ENCODE measurements at regions not wholly inside any gene's neighbourhood (a gene's known extent, or its start where the extent isn't known, plus 50 kb on each side); places are given as distances from the start of the nearest gene placed in this dataset.

DNA sequence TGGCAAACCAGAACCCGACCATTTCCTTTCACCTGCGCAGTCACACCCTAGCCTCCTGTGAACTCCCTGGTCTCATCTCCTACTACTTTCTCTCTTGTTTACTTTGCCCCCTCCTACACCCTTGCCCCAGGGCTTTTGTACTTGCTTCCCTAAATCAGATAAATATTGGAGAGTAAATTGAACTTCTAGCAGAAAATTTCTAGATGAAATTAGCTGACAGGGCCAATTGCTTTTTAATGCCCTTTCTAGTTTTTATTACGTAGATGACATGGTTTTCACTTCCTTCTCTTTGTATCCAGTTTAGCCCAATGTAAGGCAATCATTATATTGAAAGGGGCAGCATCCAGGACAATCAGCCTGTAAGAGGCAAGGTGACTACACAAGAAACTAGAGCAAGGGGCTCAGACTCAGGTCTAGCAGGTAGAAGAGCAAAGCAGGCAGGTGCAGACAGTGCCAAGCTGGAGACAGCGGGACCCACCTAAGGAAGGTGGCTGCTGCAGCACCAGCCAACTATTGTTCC, 56.2 kb upstream of the TOPAZ1 start:
- no peaks in the 10 kb centered on the region; the same call in 2 of the 3 replicates for H3K9me3 ChIP-seq (replicated peaks; ENCODE audit: control insufficient read depth, insufficient read depth, low read length)
- no peak overlapping the region for H3K4me2 ChIP-seq (ENCODE audit: control insufficient read depth, insufficient read depth)
- FAIRE-seq: no peak
- H4K20me1 ChIP-seq (ENCODE audit: control insufficient read depth, insufficient read depth): no peaks in the 10 kb centered on the region
- H3K36me3 ChIP-seq (ENCODE audit: control insufficient read depth in 2 of 2, insufficient read depth in 2 of 2, low read length in 1 of 2): no peaks in the 10 kb centered on the region
- H3K27ac ChIP-seq (ENCODE audit: control insufficient read depth, insufficient read depth): no peak overlapping the region
- TF ChIP-seq NR2F1 (conservative IDR thresholded peaks at IDR 0.05) (no peak), SPI1 (IDR thresholded peaks at IDR 0.05; ENCODE audit: borderline replicate concordance, insufficient read depth, low read depth, low read length) (no peak), SRF (IDR thresholded peaks at IDR 0.05; ENCODE audit: low read depth in 2 of 2, low read length in 2 of 2) (no peak), BHLHE40 (IDR thresholded peaks at IDR 0.05; ENCODE audit: borderline replicate concordance in 1 of 2, low read depth in 2 of 2, low read length in 1 of 2) (no peak), SMAD1 (IDR thresholded peaks at IDR 0.05; ENCODE audit: low read depth, partially characterized antibody) (no peak), CREB1 (IDR thresholded peaks at IDR 0.05; ENCODE audit: low read depth) (no peak), RAD51 (IDR thresholded peaks at IDR 0.05) (no peak), KAT2A (conservative IDR thresholded peaks at IDR 0.05; ENCODE audit: control insufficient read depth, low read depth, low read length) (no peak), KDM1A (IDR thresholded peaks at IDR 0.05; ENCODE audit: borderline replicate concordance) (no peak), SMAD5 (IDR thresholded peaks at IDR 0.05; ENCODE audit: low read depth) (no peak), NFYA (IDR thresholded peaks at IDR 0.05; ENCODE audit: borderline replicate concordance, low read depth, low read length) (no peak), ZBED1 (IDR thresholded peaks at IDR 0.05; ENCODE audit: borderline replicate concordance) (no peak), SUZ12 (IDR thresholded peaks at IDR 0.05; ENCODE audit: unreplicated experiment) (no peak), PAX8 (IDR thresholded peaks at IDR 0.05) (no peak)
- TF ChIP-seq, protein P1, sequence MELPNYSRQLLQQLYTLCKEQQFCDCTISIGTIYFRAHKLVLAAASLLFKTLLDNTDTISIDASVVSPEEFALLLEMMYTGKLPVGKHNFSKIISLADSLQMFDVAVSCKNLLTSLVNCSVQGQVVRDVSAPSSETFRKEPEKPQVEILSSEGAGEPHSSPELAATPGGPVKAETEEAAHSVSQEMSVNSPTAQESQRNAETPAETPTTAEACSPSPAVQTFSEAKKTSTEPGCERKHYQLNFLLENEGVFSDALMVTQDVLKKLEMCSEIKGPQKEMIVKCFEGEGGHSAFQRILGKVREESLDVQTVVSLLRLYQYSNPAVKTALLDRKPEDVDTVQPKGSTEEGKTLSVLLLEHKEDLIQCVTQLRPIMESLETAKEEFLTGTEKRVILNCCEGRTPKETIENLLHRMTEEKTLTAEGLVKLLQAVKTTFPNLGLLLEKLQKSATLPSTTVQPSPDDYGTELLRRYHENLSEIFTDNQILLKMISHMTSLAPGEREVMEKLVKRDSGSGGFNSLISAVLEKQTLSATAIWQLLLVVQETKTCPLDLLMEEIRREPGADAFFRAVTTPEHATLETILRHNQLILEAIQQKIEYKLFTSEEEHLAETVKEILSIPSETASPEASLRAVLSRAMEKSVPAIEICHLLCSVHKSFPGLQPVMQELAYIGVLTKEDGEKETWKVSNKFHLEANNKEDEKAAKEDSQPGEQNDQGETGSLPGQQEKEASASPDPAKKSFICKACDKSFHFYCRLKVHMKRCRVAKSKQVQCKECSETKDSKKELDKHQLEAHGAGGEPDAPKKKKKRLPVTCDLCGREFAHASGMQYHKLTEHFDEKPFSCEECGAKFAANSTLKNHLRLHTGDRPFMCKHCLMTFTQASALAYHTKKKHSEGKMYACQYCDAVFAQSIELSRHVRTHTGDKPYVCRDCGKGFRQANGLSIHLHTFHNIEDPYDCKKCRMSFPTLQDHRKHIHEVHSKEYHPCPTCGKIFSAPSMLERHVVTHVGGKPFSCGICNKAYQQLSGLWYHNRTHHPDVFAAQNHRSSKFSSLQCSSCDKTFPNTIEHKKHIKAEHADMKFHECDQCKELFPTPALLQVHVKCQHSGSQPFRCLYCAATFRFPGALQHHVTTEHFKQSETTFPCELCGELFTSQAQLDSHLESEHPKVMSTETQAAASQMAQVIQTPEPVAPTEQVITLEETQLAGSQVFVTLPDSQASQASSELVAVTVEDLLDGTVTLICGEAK (IDR thresholded peaks at IDR 0.05; ENCODE audit: borderline replicate concordance): no peak
- TF ChIP-seq, protein P2, sequence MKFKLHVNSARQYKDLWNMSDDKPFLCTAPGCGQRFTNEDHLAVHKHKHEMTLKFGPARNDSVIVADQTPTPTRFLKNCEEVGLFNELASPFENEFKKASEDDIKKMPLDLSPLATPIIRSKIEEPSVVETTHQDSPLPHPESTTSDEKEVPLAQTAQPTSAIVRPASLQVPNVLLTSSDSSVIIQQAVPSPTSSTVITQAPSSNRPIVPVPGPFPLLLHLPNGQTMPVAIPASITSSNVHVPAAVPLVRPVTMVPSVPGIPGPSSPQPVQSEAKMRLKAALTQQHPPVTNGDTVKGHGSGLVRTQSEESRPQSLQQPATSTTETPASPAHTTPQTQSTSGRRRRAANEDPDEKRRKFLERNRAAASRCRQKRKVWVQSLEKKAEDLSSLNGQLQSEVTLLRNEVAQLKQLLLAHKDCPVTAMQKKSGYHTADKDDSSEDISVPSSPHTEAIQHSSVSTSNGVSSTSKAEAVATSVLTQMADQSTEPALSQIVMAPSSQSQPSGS (IDR thresholded peaks at IDR 0.05; ENCODE audit: low read length): no peak
- ChIA-PET RAD21 (ENCODE audit: unreplicated experiment) (no interaction called here), POLR2A (no interaction called here), SMC1A (ENCODE audit: uncharacterized antibody, unreplicated experiment) (no interaction called here), CTCF (no interaction called here)
- BruUV-seq (replicated peaks): no TSS peak
- no peaks in the 10 kb centered on the region for H3K79me2 ChIP-seq (ENCODE audit: control insufficient read depth, insufficient read depth, low read length)
- intact Hi-C loops (cut with micrococcal nuclease; ENCODE audit: unreplicated experiment): no loop called here
- ATAC-seq: no peak
- peaks cover 14% of the 10 kb centered on the region for H3K4me1 ChIP-seq (ENCODE audit: control insufficient read depth, insufficient read depth, low read length)
- no peak overlapping the region for H2AFZ ChIP-seq (ENCODE audit: control insufficient read depth, low read depth, low read length)
- WGBS (ENCODE audit: insufficient coverage, insufficient replicate concordance, low lambda C conversion rate, missing lambda C conversion rate): 67% methylated on average over 4 of the region's 4 CpGs
- H3K27me3 ChIP-seq (replicated peaks in 1 of 2; ENCODE audit: control insufficient read depth in 2 of 2, insufficient read depth in 2 of 2, low read length in 1 of 2): no peaks in the 10 kb centered on the region
- H3K4me3 ChIP-seq: no peak overlapping the region
- H3K9ac ChIP-seq (ENCODE audit: control insufficient read depth, insufficient read depth, low read length): no peak overlapping the region
- no peak for DNase-seq (ENCODE audit: low read depth, low spot score)
- in situ Hi-C loops (cut with MboI): no loop called here
